GM10266 (cell line): ENCODE measurements at regions not wholly inside any gene's neighbourhood (a gene's known extent, or its start where the extent isn't known, plus 50 kb on each side); places are given as distances from the start of the nearest gene placed in this dataset.

Source experiments
- DNase-seq: peaks from one replicate; pipeline ENCODE4 v3.0.0; 2012; ENCODE audit errors: extremely low spot score
- TF ChIP-seq, protein P1 (sequence below): IDR thresholded peaks from 2 replicates; pipeline ENCODE4 v1.5.1; 2012; ENCODE audit warnings: mild to moderate bottlenecking, low read depth; ENCODE audit not compliant: control insufficient read depth, insufficient read depth; ENCODE audit errors: missing control alignments

DNA sequence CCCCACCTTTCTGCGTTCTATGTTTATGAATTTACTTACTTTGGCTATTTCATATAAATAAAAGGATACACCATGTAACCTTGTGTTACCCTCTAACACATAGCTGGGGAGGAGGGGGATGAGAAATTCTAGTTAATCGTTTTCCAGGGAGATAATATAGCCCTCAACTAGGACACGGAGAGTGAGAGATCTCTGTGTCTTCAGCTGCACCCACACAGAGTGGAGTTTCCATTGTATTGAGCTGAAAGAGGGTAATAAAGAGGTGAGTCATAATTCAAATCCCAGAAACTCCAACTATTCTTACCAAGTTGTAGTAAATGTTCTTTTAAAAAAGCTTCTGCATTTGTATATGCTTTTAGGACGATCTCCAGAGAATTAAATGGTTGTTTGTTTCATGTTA is 110.1 kb upstream of the SULT1C3 start:
- TF ChIP-seq, protein P1, sequence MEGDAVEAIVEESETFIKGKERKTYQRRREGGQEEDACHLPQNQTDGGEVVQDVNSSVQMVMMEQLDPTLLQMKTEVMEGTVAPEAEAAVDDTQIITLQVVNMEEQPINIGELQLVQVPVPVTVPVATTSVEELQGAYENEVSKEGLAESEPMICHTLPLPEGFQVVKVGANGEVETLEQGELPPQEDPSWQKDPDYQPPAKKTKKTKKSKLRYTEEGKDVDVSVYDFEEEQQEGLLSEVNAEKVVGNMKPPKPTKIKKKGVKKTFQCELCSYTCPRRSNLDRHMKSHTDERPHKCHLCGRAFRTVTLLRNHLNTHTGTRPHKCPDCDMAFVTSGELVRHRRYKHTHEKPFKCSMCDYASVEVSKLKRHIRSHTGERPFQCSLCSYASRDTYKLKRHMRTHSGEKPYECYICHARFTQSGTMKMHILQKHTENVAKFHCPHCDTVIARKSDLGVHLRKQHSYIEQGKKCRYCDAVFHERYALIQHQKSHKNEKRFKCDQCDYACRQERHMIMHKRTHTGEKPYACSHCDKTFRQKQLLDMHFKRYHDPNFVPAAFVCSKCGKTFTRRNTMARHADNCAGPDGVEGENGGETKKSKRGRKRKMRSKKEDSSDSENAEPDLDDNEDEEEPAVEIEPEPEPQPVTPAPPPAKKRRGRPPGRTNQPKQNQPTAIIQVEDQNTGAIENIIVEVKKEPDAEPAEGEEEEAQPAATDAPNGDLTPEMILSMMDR: no peak
- DNase-seq: no peak

DNA sequence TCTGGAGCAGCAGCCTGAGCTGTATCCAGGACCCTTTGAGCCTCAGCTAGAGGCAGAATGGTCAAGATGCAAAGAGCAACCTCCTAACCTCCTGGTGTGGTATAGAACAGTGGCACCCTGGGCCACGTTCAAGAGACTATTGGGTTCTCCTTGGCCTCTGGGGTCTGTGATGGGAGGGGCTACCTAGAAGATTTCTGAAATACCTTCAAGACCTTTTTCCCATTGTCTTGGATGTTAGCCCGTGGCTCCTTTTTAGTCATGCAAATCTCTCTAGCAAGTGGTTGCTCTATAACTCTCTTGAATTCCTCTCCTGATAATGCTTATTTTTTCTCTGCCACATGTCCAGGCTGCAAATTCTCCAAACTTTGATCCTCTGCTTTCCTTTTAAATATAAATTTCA is 106.3 kb upstream of the SULT1C3 start:
- TF ChIP-seq, protein P1: no peak
- DNase-seq: no peak

DNA sequence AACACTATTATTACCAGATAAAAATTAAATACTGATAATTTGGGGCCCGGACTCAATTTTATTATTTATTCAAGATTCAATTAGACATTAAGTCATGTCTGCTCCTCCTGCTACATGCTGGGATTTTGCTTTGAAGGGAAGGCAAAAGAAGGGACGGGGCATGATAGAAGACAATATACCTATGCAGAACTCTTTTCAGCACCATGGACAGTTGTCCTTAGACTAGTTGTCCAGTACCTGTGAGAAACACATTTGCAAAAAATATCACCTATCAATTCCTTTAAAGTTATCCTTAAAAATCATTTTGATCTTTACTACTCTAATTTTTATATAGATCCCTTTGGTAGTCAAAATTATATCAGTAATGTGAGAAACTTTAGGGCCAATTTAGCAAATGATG is 100.2 kb upstream of the SULT1C3 start:
- TF ChIP-seq, protein P1: no peak
- DNase-seq: no peak

DNA sequence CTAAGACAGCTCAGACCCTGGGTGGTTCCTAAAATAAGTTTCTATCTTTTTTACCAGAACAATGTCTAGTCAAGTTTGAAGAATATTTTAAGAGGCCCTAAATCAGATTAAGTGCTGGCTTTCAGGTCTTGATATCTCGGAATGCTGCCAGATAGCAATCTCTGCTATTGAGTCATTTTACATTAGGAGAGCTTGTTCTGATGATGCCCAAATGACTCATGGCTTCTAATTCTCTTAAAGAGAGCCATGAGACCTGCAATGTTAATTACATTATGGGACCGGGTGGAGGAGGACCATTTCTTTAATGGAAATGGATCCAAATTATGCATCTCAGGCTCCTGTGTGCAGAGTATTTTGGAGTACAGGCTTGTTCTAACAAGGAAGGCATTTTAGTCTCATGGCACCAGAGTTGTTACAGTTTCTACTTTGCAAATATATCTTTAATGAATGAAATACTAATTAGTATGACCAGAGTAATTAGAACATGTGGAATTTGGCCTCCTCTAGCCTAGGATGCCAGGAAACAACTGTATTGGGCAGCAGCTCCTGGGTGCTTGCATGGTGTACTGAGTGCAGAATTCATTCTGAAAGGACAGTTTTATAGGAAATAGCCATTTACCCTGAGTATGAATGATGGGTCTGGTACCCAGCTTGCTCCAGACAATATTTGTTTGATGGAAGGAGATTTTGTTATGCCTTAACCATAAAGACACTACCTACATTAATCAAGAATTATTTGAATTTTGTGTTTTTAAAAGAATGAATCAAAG is 94.0 kb upstream of the SULT1C3 start:
- TF ChIP-seq, protein P1: no peak
- no peak for DNase-seq

DNA sequence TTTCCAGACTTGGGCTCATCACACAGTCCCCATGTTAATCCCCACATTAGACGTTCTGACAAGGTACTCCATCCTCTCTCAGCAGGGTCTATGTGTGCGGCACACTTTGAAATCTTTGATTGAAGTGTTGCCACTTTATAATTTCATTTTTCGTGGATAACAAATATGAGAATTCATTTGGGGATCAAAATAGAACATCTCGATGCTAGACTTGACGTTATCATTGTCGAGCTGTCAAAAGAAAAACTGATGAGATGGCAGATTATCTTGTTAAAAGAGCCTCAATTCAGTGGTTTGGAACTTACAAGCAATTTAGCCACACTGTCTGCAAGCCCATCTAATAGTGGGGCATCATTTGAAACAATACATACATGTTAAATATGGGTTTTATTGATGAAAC is 91.2 kb upstream of the SULT1C3 start:
- TF ChIP-seq, protein P1: no peak

DNA sequence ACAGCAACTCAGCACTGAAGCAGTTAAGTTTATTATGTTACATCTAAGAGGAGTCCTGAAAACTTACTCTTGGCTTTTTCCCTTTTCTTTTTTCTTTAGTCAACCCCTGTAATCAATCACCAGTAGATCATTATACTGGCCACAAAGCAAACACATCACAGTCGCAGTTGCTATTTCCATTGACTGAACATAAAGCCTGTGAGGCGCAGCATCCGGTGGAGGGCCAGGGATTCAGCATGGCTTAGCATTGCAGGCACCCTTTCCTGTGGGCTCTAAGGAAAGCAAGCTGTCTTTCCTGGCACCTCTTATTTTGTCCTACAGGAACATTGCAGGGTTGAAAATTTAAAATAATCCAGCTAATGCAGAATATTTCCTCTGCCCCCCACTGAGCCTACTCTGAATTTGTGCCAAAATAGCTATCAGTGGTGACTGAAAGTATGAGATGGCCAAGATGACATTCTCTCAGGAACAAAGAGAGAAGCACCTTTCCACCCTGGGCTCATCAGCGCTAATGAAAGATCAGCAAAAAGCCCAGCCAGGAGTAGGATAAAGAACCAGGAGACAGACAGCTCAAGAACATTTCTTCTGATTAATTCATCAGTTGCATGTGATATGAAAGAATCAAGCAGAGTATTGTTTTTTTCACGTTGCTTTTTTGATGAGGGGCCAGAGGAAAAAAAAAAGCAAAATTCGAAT is 85.3 kb upstream of the SULT1C3 start:
- TF ChIP-seq, protein P1: no peak
- no peak for DNase-seq

More for the DNA sequence above, 91.2 kb upstream of the SULT1C3 start:
- DNase-seq: no peak

DNA sequence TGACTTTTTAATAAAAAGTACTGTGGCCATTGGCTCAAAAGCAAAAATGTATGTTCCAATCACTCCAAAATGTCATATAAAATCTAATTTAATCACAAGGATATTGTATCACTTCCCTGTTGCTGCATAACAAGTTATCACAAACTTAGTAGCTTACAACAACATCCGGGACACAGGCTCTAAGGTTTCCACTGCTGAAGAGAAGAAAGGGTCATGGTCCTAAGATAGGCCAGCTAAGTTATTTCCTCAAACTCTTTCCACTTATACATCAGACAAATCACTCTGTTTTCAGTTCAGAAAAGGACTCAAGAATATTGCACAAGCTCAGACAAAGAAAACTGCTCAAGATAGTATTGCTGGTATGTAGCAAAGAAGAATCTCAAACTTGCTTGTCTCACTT is 78.5 kb upstream of the SULT1C3 start:
- DNase-seq: no peak
- TF ChIP-seq, protein P1: no peak
